ENCODE measurements at regions not wholly inside any gene's neighbourhood (a gene's known extent, or its start where the extent isn't known, plus 50 kb on each side); places are given as distances from the start of the nearest gene placed in this dataset.

DNA sequence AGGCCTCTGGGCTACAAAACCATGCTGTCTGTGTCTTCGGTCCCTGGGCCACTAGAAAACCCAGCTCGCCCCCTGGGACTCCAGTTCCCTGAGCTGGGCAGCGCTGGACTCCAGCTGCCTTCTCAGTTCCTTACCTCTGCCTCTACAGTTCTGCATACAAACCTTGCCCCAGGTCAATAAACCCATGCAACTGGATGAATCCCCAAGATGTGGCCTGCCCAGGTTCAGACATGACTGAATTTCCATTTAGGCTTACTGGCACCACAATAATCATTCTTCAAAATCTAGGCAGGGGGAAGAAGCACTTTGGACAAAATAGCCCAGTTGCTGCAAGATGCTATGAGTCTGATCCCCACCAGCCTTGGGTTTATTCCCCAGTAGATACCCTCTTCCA is 159.5 kb downstream of the RRAGC start:
- Histone ChIP-seq H2AFZ (ENCODE audit: low read length) (no peak overlapping the region), H4K20me1 (ENCODE audit: control insufficient read depth, extremely low read depth, insufficient read depth, low read length) (no peaks in the 10 kb centered on the region), H3K79me2 (ENCODE audit: control insufficient read depth, insufficient read depth, low read length) (no peaks in the 10 kb centered on the region), H3K9ac (ENCODE audit: insufficient read depth, low read length) (no peak overlapping the region), H3K4me3 (replicated peaks in 1 of 4; ENCODE audit: control extremely low read depth in 1 of 4, insufficient read depth in 1 of 4, low read depth in 3 of 4, low read length in 4 of 4) (no peak overlapping the region), H3K27ac (ENCODE audit: insufficient read depth, low read length) (no peak overlapping the region), H3K4me1 (ENCODE audit: control insufficient read depth, extremely low read depth, insufficient read depth, low read length) (no peaks in the 10 kb centered on the region), H3K9me3 (ENCODE audit: control insufficient read depth, insufficient read depth, low read depth, low read length) (no peaks in the 10 kb centered on the region), H3K27me3 (ENCODE audit: control insufficient read depth, insufficient read depth, low read length) (no peaks in the 10 kb centered on the region), H3K4me2 (ENCODE audit: extremely low read depth, insufficient read depth, low read length) (no peak overlapping the region), H3K36me3 (ENCODE audit: control insufficient read depth, insufficient read depth, low read length) (no peaks in the 10 kb centered on the region)
- TF ChIP-seq, protein P1, sequence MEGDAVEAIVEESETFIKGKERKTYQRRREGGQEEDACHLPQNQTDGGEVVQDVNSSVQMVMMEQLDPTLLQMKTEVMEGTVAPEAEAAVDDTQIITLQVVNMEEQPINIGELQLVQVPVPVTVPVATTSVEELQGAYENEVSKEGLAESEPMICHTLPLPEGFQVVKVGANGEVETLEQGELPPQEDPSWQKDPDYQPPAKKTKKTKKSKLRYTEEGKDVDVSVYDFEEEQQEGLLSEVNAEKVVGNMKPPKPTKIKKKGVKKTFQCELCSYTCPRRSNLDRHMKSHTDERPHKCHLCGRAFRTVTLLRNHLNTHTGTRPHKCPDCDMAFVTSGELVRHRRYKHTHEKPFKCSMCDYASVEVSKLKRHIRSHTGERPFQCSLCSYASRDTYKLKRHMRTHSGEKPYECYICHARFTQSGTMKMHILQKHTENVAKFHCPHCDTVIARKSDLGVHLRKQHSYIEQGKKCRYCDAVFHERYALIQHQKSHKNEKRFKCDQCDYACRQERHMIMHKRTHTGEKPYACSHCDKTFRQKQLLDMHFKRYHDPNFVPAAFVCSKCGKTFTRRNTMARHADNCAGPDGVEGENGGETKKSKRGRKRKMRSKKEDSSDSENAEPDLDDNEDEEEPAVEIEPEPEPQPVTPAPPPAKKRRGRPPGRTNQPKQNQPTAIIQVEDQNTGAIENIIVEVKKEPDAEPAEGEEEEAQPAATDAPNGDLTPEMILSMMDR (conservative IDR thresholded peaks at IDR 0.05 in 1 of 2, IDR thresholded peaks at IDR 0.05 in 1 of 2; ENCODE audit: low read depth in 1 of 2, low read length in 2 of 2): no peak
- TF ChIP-seq EZH2 (IDR thresholded peaks at IDR 0.05; ENCODE audit: low read length, missing control alignments): no peak
- DNase-seq (ENCODE audit: low read depth in 2 of 2): no peak

DNA sequence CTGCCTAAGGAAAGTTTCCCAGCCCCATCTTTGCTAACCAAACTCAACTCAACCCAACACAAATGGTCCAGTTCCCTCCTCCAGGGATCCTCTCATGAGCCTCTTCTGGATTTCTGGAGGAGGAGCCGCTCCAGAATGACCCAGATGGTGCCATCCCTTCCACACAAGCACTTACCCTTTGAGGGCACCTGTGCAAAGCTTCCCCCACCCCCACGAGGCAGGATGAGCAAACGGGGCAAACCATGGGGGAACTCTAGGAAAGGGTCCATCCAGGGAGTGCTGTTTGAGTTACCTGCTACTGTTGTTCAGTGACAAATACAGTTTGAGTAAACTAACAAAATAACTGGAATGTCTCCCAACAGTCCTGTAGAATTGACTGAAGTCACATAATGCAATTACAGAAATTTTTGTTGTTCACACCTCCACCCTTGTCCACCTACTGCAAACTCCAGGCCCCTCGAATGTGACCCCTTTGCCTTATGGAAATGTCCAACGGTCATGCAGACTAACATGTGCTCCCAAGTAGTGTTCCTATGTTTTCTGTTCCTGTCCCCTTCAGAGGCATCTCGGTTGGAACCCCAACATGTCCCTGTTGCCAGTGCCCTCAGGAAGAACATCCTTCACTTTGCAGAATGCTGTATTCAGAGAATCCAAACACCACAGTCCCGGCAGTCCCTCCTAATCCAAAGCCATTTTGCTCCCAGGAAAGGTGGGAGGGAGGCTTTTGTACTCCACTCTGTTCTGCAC is 160.1 kb downstream of the RRAGC start:
- Histone ChIP-seq H3K4me3 (replicated peaks in 1 of 4; ENCODE audit: control extremely low read depth in 1 of 4, insufficient read depth in 1 of 4, low read depth in 3 of 4, low read length in 4 of 4) (no peak overlapping the region), H4K20me1 (ENCODE audit: control insufficient read depth, extremely low read depth, insufficient read depth, low read length) (no peaks in the 10 kb centered on the region), H3K27ac (ENCODE audit: insufficient read depth, low read length) (no peak overlapping the region), H3K79me2 (ENCODE audit: control insufficient read depth, insufficient read depth, low read length) (no peaks in the 10 kb centered on the region), H3K9me3 (ENCODE audit: control insufficient read depth, insufficient read depth, low read depth, low read length) (no peaks in the 10 kb centered on the region), H3K27me3 (ENCODE audit: control insufficient read depth, insufficient read depth, low read length) (no peaks in the 10 kb centered on the region), H3K4me1 (ENCODE audit: control insufficient read depth, extremely low read depth, insufficient read depth, low read length) (no peaks in the 10 kb centered on the region), H2AFZ (ENCODE audit: low read length) (no peak overlapping the region), H3K4me2 (ENCODE audit: extremely low read depth, insufficient read depth, low read length) (no peak overlapping the region), H3K9ac (ENCODE audit: insufficient read depth, low read length) (no peak overlapping the region), H3K36me3 (ENCODE audit: control insufficient read depth, insufficient read depth, low read length) (no peaks in the 10 kb centered on the region)
- TF ChIP-seq, protein P1 (conservative IDR thresholded peaks at IDR 0.05 in 1 of 2, IDR thresholded peaks at IDR 0.05 in 1 of 2; ENCODE audit: low read depth in 1 of 2, low read length in 2 of 2): no peak
- TF ChIP-seq EZH2 (IDR thresholded peaks at IDR 0.05; ENCODE audit: low read length, missing control alignments): no peak
- no peak for DNase-seq (ENCODE audit: low read depth in 2 of 2)

DNA sequence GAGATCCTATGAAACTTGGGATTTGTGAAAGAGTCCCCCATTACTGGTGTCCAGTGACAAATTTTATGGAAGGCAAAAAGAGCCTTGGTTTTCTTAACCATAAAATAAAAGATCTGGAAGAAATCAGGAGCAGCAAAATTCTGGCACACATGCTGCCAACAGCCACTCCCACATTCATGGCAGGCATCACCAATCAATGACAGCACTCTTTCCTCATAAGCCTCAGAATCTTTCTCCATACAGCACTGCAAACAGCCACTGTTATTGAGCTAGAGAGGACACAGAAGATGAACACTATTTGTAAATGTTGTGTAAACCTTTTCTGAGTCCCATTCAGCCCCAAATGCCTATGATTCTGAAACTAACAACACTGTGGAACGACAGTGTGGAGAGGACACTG is 162.2 kb downstream of the RRAGC start:
- Histone ChIP-seq H3K36me3 (ENCODE audit: control insufficient read depth, insufficient read depth, low read length) (no peaks in the 10 kb centered on the region), H3K4me3 (replicated peaks in 1 of 4; ENCODE audit: control extremely low read depth in 1 of 4, insufficient read depth in 1 of 4, low read depth in 3 of 4, low read length in 4 of 4) (no peak overlapping the region), H3K27ac (ENCODE audit: insufficient read depth, low read length) (no peak overlapping the region), H2AFZ (ENCODE audit: low read length) (no peak overlapping the region), H3K9ac (ENCODE audit: insufficient read depth, low read length) (no peak overlapping the region), H3K9me3 (ENCODE audit: control insufficient read depth, insufficient read depth, low read depth, low read length) (no peaks in the 10 kb centered on the region), H3K79me2 (ENCODE audit: control insufficient read depth, insufficient read depth, low read length) (no peaks in the 10 kb centered on the region), H3K27me3 (ENCODE audit: control insufficient read depth, insufficient read depth, low read length) (no peaks in the 10 kb centered on the region), H4K20me1 (ENCODE audit: control insufficient read depth, extremely low read depth, insufficient read depth, low read length) (no peaks in the 10 kb centered on the region), H3K4me1 (ENCODE audit: control insufficient read depth, extremely low read depth, insufficient read depth, low read length) (no peaks in the 10 kb centered on the region), H3K4me2 (ENCODE audit: extremely low read depth, insufficient read depth, low read length) (no peak overlapping the region)
- no peak for TF ChIP-seq EZH2 (IDR thresholded peaks at IDR 0.05; ENCODE audit: low read length, missing control alignments)
- TF ChIP-seq, protein P1 (conservative IDR thresholded peaks at IDR 0.05 in 1 of 2, IDR thresholded peaks at IDR 0.05 in 1 of 2; ENCODE audit: low read depth in 1 of 2, low read length in 2 of 2): no peak
- no peak for DNase-seq (ENCODE audit: low read depth in 2 of 2)

Measured in fibroblast of lung (primary cell).